Activated CD4-positive, alpha-beta T cell treated with anti-CD3 and anti-CD28 coated beads, Interleukin-2, amount 10 ng/mL, durations not matched to agents 24 days and 14 days (primary cell): ENCODE measurements at regions not wholly inside any gene's neighbourhood (a gene's known extent, or its start where the extent isn't known, plus 50 kb on each side); places are given as distances from the start of the nearest gene placed in this dataset.

Experiments used
- DNase-seq: peaks from one replicate; pipeline ENCODE4 v3.0.0; 2022
- H3K27ac Mint-ChIP-seq: one replicate; pipeline ENCODE4 v1.8.0; 2022; ENCODE audit warnings: mild to moderate bottlenecking, mixed read lengths
- H3K27me3 Mint-ChIP-seq: one replicate; pipeline ENCODE4 v1.8.0; 2022; ENCODE audit warnings: mixed read lengths
- H3K36me3 Mint-ChIP-seq: one replicate; pipeline ENCODE4 v1.8.0; 2022; ENCODE audit warnings: low read depth, mild to moderate bottlenecking, mixed read lengths
- H3K4me1 Mint-ChIP-seq: one replicate; pipeline ENCODE4 v1.8.0; 2021; ENCODE audit warnings: mixed read lengths
- H3K4me3 Mint-ChIP-seq: one replicate; pipeline ENCODE4 v1.8.0; 2022; ENCODE audit warnings: mild to moderate bottlenecking, moderate library complexity, mixed read lengths
- H3K9me3 Mint-ChIP-seq: one replicate; pipeline ENCODE4 v1.8.0; 2021; ENCODE audit warnings: mixed read lengths
- intact Hi-C: fragments of 100-400 bp; cut with micrococcal nuclease; formaldehyde crosslinking; loops from one replicate; pipeline ENCODE4 v1.15.1; 2023

DNA sequence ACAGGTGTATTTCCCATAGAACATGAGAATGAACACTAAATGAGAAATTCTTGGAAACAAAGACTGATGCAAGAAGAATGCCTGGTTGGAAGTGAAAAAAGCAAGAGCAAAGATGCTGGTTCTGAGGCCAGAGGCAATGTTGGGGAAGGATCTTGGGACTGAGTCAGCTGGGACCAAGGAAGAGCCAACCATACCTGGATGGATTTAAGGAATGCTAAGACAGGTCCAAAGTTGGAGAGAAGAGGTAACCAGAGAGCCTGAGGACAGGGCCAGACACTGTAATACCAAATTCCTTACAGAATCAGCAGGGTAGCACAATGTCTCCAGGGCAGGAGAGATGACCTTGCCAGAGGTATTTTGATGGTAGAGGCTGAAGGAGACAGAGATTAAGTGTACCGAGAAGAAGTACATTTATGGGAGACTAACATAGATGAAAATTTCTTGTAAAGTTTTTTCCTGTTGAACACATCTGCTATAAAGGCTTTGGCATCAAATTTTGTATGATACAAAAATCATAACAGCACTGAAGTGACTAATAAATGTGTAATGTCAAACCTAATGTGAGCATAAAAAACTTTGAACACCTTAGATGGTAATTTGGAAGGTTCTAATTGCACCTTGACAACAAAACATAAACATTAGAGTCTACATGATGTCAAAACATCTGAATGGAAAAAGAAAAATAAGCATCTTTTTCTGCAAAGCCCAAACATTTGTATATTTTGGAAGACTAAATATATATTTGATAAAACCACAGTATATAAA, 221.7 kb upstream of the MARCKS start:
- DNase-seq: no peak
- H3K4me3 Mint-ChIP-seq: no peak overlapping the region
- intact Hi-C loops: no loop called here
- peaks cover 15% of the 10 kb centered on the region for H3K4me1 Mint-ChIP-seq
- no peaks in the 10 kb centered on the region for H3K9me3 Mint-ChIP-seq
- no peaks in the 10 kb centered on the region for H3K36me3 Mint-ChIP-seq
- H3K27me3 Mint-ChIP-seq: peaks cover 8% of the 10 kb centered on the region
- no peak overlapping the region for H3K27ac Mint-ChIP-seq

DNA sequence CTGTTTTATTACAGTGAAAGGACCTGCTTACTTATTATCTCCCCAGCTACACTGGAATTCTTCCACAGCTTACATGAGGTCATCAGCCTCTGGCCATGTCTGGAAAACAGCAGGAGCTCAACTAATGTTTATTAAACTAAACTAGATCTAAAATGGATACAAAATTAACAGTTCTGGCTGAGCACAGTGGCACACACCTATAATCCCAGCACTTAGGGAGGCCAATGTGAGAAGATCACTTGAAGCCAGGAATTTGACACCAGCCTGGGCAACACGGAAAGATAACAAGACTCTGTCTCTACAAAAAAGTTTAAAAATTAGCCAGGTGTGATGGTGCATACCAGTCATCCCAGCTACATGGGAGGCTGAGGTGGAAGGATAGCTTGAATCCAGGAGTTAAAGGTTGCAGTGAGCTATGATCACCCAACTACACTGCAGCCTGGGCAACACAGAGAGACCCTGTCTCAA, 220.8 kb upstream of the MARCKS start:
- no peak for DNase-seq
- Mint-ChIP-seq H3K36me3 (no peaks in the 10 kb centered on the region), H3K4me1 (peaks cover 8% of the 10 kb centered on the region), H3K27ac (no peak overlapping the region), H3K9me3 (no peaks in the 10 kb centered on the region), H3K27me3 (peaks cover 8% of the 10 kb centered on the region), H3K4me3 (no peak overlapping the region)
- intact Hi-C loops: no loop called here

DNA sequence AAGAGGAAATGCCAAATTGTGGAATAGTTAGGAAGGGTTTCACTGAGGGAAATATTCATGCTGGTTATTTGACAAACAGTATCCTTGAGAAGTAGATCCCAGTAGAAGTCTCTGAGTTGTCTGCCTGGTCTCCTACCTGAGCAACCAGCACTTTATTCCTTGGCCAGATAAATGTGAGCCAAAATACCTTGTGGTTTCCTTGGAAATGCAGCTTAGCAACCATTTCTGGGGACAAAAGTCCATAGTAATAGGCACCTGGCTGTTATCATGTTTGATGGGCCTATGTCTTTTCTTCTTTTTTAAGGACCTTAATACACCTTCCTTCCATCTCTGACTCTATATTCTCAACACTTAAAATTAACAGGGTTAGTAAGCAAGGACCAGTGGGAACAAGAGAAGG, 217.1 kb upstream of the MARCKS start:
- Mint-ChIP-seq H3K36me3 (no peaks in the 10 kb centered on the region), H3K4me3 (no peak overlapping the region), H3K27ac (no peak overlapping the region), H3K4me1 (no peaks in the 10 kb centered on the region), H3K27me3 (peaks cover 5% of the 10 kb centered on the region), H3K9me3 (no peaks in the 10 kb centered on the region)
- intact Hi-C loops: no loop called here
- DNase-seq: no peak

DNA sequence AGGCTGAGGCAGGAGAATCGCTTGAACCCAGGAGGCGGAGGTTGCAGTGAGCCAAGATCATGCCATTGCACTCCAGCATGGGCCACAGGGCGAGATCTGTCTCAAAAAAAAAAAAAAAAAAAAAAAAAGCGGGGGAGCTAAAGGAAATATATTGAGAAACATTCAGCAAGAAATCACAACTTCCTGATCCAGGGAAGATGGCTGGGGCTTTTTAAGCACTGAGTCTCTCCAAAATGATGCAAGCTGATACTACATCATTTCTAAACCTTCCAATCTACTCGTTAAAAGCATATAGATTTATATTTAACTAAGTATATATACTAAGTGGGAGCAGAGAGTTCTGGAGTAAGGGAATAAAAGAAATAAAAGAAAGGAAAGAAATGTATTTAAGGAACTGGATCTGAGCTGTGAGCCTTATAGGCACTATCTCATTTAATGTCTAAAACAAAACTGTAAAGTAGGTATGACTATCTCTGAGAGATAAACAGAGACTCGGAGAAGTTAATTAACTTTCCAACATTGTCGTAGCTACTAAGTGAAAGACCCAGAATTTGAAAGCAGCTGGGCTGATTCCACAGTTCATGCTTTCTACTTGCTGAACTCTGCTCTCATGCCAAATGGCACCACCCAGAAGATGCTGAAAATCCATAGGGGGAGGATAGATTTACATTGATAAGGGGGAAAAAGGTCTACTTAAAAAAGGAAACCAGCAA, 215.0 kb upstream of the MARCKS start:
- intact Hi-C loops: no loop called here
- Mint-ChIP-seq H3K4me3 (no peak overlapping the region), H3K9me3 (no peaks in the 10 kb centered on the region), H3K36me3 (no peaks in the 10 kb centered on the region), H3K4me1 (no peaks in the 10 kb centered on the region), H3K27ac (no peak overlapping the region), H3K27me3 (no peaks in the 10 kb centered on the region)
- no peak for DNase-seq

DNA sequence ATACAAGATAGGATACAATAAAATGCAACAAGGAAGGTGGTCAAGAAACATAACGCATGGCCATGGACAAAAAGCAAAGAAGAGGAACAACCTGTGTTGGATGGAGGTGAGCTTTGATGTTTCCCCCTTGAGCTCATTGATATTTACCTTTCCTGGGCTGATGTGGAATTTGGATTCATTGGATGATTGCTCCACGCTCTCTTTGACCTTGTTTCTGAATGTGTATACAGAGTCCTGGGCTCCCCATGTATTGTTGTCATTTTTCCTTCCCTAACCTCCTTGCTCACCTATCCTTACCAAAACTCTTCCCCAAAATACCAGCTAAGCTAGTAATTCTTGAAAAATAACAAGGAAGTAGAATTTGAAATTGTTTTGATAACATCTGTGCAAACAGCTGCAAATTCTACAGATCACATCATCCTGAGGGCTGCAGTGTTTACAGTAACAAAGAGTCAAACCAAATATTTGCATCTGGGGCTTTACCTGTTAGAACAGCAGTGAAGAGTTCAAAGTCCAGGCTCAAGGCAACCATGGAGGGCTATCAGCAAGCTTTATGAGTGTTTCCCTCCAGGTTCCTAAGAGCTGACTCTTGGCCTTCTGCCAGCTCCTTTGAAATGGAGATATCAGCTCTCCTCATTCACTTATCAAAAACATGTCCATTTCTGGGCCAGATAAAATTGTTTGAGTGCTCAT, 214.3 kb upstream of the MARCKS start:
- Mint-ChIP-seq H3K4me1 (no peaks in the 10 kb centered on the region), H3K9me3 (no peaks in the 10 kb centered on the region), H3K4me3 (no peak overlapping the region), H3K36me3 (no peaks in the 10 kb centered on the region), H3K27me3 (peaks cover 2% of the 10 kb centered on the region), H3K27ac (no peak overlapping the region)
- DNase-seq: no peak
- intact Hi-C loops: no loop called here

DNA sequence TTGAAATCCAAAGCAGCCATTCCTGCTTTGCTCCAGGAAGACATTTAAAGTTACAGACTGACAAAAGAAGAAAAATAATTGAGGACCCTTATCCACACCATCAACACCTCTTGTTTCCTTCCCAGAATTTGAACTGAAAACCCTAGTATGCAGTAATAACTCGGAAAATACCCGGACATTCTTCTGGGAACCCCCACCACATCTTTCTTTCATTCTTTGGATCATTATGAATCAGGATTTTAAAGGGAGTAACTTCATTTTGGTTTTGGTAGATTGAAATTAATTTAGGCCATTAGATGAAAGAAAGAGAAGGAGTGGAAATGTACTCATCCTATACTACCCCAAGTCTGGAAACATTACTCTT, 213.8 kb upstream of the MARCKS start:
- intact Hi-C loops: no loop called here
- Mint-ChIP-seq H3K27me3 (peaks cover 2% of the 10 kb centered on the region), H3K9me3 (no peaks in the 10 kb centered on the region)

DNA sequence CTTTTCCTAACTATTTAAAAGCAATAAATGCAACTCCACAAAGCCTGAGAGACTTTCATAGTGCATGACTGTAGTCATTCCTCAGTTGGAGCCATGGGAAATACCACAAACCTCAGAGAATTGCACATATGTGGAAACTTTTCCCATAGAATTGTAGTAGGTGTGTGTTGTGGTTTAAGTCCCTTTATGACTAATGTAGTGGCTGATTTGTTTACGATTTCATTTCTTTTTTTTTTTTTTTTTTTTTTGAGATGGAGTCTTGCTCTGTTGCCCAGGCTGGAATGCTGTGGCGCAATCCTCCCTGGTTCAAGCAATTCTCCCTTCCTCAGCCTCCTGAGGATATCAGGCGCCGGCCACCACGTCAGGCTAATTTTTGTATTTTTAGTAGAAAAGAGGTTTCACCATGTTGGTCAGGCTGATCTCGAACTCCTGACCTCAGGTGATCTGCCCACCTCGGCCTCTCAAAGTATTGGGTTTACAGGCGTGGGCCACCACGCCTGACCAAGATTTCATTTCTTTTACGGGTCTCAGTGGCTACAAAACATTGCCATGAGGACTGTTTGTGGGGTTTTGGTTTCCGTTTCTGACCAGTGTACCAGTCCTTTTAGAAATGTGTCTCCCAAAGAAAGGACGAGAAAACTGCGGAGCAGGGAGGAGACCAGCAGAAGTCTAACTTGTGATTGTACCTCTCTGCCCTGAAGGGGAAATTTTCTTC, 212.1 kb upstream of the MARCKS start:
- intact Hi-C loops: no loop called here

More for the DNA sequence above, 213.8 kb upstream of the MARCKS start:
- Mint-ChIP-seq H3K36me3 (no peaks in the 10 kb centered on the region), H3K4me1 (no peaks in the 10 kb centered on the region), H3K4me3 (no peak overlapping the region), H3K27ac (no peak overlapping the region)
- no peak for DNase-seq

DNA sequence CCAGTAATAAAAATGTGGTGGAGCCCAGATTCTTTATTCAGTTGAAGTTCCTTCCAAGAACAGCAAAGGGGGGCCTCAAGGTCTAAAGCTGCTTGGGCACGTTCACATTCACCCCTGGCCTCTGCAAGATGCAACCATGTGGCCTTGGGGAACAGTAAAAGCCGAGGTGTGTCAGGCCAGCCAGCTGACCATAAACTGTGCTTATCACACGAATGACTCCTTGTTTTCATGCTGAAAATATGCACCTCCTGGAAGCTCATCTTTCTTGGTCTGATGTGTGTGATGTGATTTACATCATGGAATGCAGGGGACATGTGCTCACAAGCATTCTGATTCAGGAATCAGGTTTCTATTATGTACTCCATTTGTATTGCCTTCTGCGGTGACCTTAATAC, 211.6 kb upstream of the MARCKS start:
- DNase-seq: no peak
- Mint-ChIP-seq H3K27me3 (peaks cover 4% of the 10 kb centered on the region), H3K36me3 (no peaks in the 10 kb centered on the region), H3K4me1 (no peaks in the 10 kb centered on the region), H3K27ac (no peak overlapping the region), H3K4me3 (no peak overlapping the region), H3K9me3 (no peaks in the 10 kb centered on the region)
- intact Hi-C loops: no loop called here

More for the DNA sequence above, 212.1 kb upstream of the MARCKS start:
- H3K36me3 Mint-ChIP-seq: no peaks in the 10 kb centered on the region
- no peak overlapping the region for H3K4me3 Mint-ChIP-seq
- H3K4me1 Mint-ChIP-seq: no peaks in the 10 kb centered on the region
- H3K27me3 Mint-ChIP-seq: peaks cover 4% of the 10 kb centered on the region
- H3K9me3 Mint-ChIP-seq: no peaks in the 10 kb centered on the region
- no peak for DNase-seq
- H3K27ac Mint-ChIP-seq: no peak overlapping the region

DNA sequence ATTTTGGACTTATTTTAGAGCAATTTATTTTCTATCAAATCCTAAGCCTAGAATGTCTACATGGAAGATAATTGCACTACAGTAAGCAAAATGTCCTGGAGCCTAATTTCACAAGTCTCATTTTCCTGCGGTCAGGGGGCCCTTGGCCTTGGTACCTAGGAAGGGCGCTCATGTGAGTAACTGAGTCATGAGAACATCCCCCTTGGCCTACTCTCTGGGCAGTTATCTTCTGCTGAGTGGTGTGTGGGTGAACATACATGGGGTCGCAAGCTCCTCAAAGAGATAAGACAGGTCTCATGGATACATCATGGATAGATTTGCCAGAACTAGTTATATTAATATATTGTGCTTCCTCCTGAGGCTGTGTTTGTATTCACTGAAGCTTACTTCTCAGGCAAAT, 211.2 kb upstream of the MARCKS start:
- Mint-ChIP-seq H3K9me3 (no peaks in the 10 kb centered on the region), H3K4me1 (no peaks in the 10 kb centered on the region), H3K36me3 (no peaks in the 10 kb centered on the region), H3K4me3 (no peak overlapping the region), H3K27me3 (peaks cover 4% of the 10 kb centered on the region), H3K27ac (no peak overlapping the region)
- intact Hi-C loops: no loop called here
- no peak for DNase-seq

DNA sequence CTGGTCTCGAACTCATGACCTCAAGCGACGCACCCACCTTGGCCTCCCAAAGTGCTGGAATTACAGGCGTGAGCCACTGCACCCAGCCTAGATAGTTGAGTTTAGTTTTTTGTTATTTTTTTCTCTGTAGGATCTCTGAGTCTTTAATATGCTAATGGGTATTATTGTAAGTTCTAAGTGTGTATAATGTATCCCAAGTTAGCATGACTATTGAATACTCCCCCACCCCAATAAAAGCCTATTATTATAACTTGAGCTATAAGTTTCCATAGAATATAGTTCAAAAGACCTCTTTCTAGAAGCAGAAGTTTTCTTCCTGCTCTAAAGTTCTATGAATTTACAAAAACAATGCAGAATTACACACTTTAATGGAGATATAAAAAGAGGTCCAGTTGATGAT, 210.4 kb upstream of the MARCKS start:
- Mint-ChIP-seq H3K36me3 (no peaks in the 10 kb centered on the region), H3K27ac (no peak overlapping the region), H3K27me3 (peaks cover 4% of the 10 kb centered on the region), H3K4me3 (no peak overlapping the region), H3K9me3 (no peaks in the 10 kb centered on the region), H3K4me1 (no peaks in the 10 kb centered on the region)
- intact Hi-C loops: no loop called here
- no peak for DNase-seq

DNA sequence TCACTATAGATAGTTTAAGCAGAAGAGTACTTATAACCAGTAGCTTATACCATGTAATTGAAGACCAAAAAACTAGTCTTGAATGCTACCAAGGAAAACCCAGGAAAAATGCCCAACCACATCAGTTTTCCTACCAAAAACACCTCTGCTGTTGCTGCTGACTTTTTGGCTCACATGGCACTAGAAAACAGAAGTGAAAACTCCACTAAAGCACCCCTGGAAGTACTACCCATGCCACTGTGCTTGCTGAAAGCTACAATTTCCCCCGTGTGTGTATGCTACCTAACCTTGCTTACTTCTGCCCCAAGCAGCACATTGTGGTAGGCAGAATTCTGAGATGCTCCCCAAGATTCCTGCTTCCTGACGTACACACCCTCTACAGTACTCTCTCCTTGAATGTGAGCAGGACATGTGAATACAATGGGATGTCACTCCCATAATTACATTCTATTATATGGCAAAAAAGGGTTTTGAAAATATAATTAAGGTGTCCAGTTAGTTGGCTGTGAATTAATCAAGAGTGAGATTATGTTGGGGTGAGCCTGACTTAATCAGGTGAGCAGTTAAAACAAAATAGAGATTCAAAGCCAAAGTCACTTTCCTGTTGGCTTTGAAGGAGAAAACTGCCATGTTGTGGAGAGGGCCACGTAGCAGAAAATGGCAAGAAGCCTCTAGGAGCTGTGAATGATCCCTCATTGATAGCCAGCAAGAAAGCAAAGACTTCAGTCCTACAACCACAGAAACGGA, 209.8 kb upstream of the MARCKS start:
- no peaks in the 10 kb centered on the region for H3K9me3 Mint-ChIP-seq
- no peak for DNase-seq
- no peak overlapping the region for H3K4me3 Mint-ChIP-seq
- peaks cover 4% of the 10 kb centered on the region for H3K27me3 Mint-ChIP-seq
- no peaks in the 10 kb centered on the region for H3K4me1 Mint-ChIP-seq
- intact Hi-C loops: no loop called here
- no peak overlapping the region for H3K27ac Mint-ChIP-seq
- no peaks in the 10 kb centered on the region for H3K36me3 Mint-ChIP-seq

DNA sequence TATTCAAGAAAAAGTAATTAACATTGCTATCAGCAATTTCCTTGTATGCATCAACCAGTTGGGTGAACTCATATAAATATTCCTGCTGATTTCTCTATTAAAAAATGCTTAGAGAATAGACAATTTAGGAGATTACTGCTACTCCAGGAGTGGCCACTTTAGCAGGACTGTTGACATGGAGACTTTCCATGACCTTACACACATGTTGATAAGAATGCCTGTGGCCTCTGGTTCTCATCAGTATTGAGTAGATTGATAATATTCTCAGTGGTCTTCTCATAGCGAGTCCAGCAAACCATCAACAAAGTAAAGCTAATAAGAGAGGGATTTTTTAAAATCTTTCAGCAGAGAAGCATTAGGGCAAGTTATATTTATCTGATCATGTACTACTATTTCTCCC, 208.4 kb upstream of the MARCKS start:
- no peak overlapping the region for H3K27ac Mint-ChIP-seq
- no peaks in the 10 kb centered on the region for H3K4me1 Mint-ChIP-seq
- H3K36me3 Mint-ChIP-seq: no peaks in the 10 kb centered on the region
- no peak for DNase-seq
- no peak overlapping the region for H3K4me3 Mint-ChIP-seq
- intact Hi-C loops: no loop called here
- H3K27me3 Mint-ChIP-seq: peaks cover 4% of the 10 kb centered on the region
- no peaks in the 10 kb centered on the region for H3K9me3 Mint-ChIP-seq

DNA sequence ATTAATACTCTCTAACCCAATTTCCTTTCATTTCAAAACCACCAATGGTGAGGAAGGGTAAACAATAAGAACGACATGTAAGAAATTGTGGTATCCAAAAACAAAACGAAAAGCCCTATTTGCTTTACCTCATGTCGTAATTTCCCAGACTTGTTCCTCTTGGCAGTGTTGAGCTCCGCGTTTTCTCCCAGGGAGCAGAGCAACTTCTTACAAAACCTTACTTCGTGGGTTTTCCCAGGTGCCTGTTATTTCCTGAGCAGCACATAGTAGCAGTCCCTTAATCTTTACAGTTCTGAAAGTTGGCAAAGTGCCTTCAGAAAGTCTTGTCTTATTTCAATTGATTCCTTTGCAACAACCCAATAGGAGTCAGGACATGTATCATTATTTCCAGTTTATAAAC, 207.9 kb upstream of the MARCKS start:
- H3K4me1 Mint-ChIP-seq: no peaks in the 10 kb centered on the region

More for the DNA sequence above, 207.9 kb upstream of the MARCKS start:
- no peaks in the 10 kb centered on the region for H3K9me3 Mint-ChIP-seq
- intact Hi-C loops: no loop called here
- no peak overlapping the region for H3K4me3 Mint-ChIP-seq
- H3K27me3 Mint-ChIP-seq: peaks cover 4% of the 10 kb centered on the region
- H3K27ac Mint-ChIP-seq: no peak overlapping the region
- no peak for DNase-seq
- no peaks in the 10 kb centered on the region for H3K36me3 Mint-ChIP-seq
